GM12872 (cell line): ENCODE measurements at regions not wholly inside any gene's neighbourhood (a gene's known extent, or its start where the extent isn't known, plus 50 kb on each side); places are given as distances from the start of the nearest gene placed in this dataset.

Experiments
- CTCF ChIP-seq: IDR thresholded peaks from 3 replicates; pipeline ENCODE4 v1.5.1; 2011; ENCODE audit warnings: low read depth, mild to moderate bottlenecking, low read length, moderate library complexity; ENCODE audit not compliant: insufficient read depth

GRCh38 chr5:92822183-92822582, 758.8 kb downstream of the NR2F1-AS1 start:
- TF ChIP-seq CTCF = no peak

- TF ChIP-seq CTCF = no peak
Measured at GRCh38 chr5:92809855-92810465, 771.1 kb downstream of the NR2F1-AS1 start.

GRCh38 chr5:92808474-92808873, 772.5 kb downstream of the NR2F1-AS1 start:
- no peak for TF ChIP-seq CTCF

- no peak for TF ChIP-seq CTCF
Measured at GRCh38 chr5:92807085-92807484, 773.9 kb downstream of the NR2F1-AS1 start.

- TF ChIP-seq CTCF = no peak
Measured at GRCh38 chr5:92805446-92805845, 775.6 kb downstream of the NR2F1-AS1 start.

GRCh38 chr5:92801911-92802310, 779.1 kb downstream of the NR2F1-AS1 start:
- TF ChIP-seq CTCF = no peak

- TF ChIP-seq CTCF = no peak
Measured at GRCh38 chr5:92800365-92800764, 780.7 kb downstream of the NR2F1-AS1 start.

GRCh38 chr5:92795633-92796032, 785.4 kb downstream of the NR2F1-AS1 start:
- no peak for TF ChIP-seq CTCF
